ENCODE measurements at regions not wholly inside any gene's neighbourhood (a gene's known extent, or its start where the extent isn't known, plus 50 kb on each side); places are given as distances from the start of the nearest gene placed in this dataset.

DNA sequence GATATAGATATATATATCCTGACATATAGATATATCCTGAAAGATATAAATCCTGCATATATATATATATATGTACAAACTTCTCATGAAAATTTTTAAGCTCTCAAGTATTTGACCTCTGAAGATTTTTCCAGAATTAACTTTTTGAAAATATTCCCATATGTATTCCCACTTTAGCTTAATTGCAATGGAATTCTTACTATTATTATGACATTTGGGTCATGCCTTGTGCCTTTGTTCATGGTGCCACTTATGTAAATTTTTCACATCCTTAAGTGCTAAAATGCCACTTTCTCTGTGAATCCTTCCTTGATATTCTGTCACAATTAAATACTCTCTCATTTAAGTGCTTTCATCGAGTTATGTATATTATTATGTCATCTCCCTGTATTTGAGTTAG is 398.2 kb upstream of the SEL1L start:
- DNase-seq (no peak), ATAC-seq (no peak)
- intact Hi-C loops (cut with DNase I): no loop called here

DNA sequence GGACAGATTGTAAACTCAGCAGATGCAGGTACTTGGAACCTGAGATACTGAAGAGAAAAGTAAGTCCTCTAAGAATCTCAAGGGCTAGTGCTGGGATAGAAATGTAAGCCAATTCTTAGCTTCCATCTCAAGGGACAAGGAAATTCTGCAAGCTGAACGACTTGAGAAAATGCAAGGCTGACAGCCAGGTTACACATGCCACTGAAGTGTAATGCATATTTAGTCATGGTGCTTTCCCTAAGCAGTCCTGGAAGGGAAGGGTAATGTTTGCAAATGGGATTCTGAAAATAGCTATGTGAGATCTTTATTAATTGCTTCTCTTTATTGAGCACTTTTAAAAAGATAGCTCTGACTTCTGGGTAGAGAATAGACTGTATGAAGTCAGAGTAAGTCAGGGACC is 402.7 kb upstream of the SEL1L start:
- no peak for ATAC-seq
- intact Hi-C loops (cut with DNase I): no loop called here

GRCh38 chr14:81936902-81937301 is 403.2 kb upstream of the SEL1L start:
- intact Hi-C loops (cut with DNase I): no loop called here
- ATAC-seq: no peak
- DNase-seq: no peak

More for the DNA sequence above, 402.7 kb upstream of the SEL1L start:
- DNase-seq: no peak

- no peak for DNase-seq
- ATAC-seq: no peak
- intact Hi-C loops (cut with DNase I): no loop called here
Measured at GRCh38 chr14:81938341-81938740, 404.7 kb upstream of the SEL1L start.

- intact Hi-C loops (cut with DNase I): no loop called here
- no peak for DNase-seq
- ATAC-seq: no peak
Measured at GRCh38 chr14:81940651-81941050, 407.0 kb upstream of the SEL1L start.

GRCh38 chr14:81942071-81942470 is 408.4 kb upstream of the SEL1L start:
- intact Hi-C loops (cut with DNase I): no loop called here
- no peak for ATAC-seq
- DNase-seq: no peak

DNA sequence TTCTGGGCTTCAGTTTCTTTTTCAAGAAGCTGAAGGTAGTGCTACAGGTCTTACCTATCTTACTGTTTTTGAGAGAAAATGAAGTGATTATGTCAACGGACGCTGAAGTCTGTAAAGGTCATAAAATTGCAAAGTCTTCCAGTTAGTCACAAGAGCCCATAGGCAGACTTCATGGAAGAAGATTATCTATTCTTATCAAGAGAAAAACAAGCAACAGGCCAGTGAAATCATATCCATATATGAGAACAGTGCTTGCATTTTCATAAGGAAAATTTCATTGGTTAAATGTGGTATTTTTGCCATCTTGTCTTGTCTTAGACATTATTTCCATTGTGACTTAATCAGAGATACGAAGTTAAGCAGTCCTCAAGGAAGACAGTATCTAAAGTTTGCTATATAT is 412.7 kb upstream of the SEL1L start:
- intact Hi-C loops (cut with DNase I): no loop called here
- ATAC-seq: peak in 1 of 2 donors; percentile 43
- DNase-seq: no peak

GRCh38 chr14:81946834-81947798 is 413.5 kb upstream of the SEL1L start:
- intact Hi-C loops (cut with DNase I): no loop called here
- ATAC-seq (peak; percentile 27 to 94), DNase-seq (peak; percentile 19)

- DNase-seq (no peak), ATAC-seq (no peak)
- intact Hi-C loops (cut with DNase I): no loop called here
Measured at GRCh38 chr14:81952917-81953316, 419.3 kb upstream of the SEL1L start.

- no peak for DNase-seq
- no peak for ATAC-seq
- intact Hi-C loops (cut with DNase I): no loop called here
Measured at GRCh38 chr14:81953419-81953818, 419.8 kb upstream of the SEL1L start.

DNA sequence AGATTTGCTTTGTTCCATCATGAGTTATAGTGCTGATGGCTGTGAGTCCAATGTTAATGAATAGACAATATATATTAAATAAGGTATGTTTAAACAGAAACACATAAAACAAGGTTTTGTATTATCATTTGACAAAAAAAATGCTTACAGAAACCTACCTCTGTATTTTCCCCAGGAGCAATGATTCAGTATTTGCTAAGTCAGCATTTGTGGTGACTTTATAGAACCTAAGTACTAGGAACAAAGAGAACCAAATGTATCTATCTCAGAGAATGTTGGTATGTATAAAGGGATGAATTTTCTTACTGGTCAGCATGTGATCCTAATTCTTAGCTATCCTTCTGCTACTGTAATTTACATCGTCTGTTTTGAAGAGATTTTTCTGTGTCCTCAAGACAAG is 421.5 kb upstream of the SEL1L start:
- intact Hi-C loops (cut with DNase I): no loop called here
- DNase-seq: no peak
- no peak for ATAC-seq

- no peak for ATAC-seq
- intact Hi-C loops (cut with DNase I): no loop called here
- no peak for DNase-seq
Measured at GRCh38 chr14:81960781-81961180, 427.1 kb upstream of the SEL1L start.

GRCh38 chr14:81963846-81964245 is 430.2 kb upstream of the SEL1L start:
- intact Hi-C loops (cut with DNase I): no loop called here
- DNase-seq: no peak
- no peak for ATAC-seq

GRCh38 chr14:81970307-81970706 is 436.7 kb upstream of the SEL1L start:
- intact Hi-C loops (cut with DNase I): no loop called here
- ATAC-seq: no peak
- DNase-seq: no peak

- DNase-seq (no peak), ATAC-seq (no peak)
- intact Hi-C loops (cut with DNase I): no loop called here
Measured at GRCh38 chr14:81971911-81972310, 438.3 kb upstream of the SEL1L start.

- ATAC-seq (no peak), DNase-seq (no peak)
- intact Hi-C loops (cut with DNase I): no loop called here
Measured at GRCh38 chr14:81972601-81973000, 438.9 kb upstream of the SEL1L start.

DNA sequence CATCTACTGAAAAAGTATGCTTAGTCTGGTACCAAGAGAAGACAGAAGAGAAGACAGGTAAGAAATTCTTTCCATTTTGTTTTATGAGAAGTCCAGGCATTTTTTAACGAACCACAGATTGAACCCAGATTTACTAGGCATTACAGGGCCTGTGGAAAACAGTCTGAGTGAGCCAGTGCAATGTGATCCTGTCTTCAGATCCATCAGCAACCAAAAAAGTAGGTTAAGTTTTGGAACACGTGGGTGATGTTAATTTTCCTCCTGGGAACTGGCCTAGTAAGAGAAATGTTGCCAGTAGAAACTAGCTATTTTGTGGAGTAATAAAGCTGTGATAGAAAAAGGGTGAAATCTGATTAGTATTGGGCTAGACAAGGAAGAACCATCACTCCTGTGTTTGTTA is 440.9 kb upstream of the SEL1L start:
- DNase-seq: no peak
- no peak for ATAC-seq
- intact Hi-C loops (cut with DNase I): no loop called here

DNA sequence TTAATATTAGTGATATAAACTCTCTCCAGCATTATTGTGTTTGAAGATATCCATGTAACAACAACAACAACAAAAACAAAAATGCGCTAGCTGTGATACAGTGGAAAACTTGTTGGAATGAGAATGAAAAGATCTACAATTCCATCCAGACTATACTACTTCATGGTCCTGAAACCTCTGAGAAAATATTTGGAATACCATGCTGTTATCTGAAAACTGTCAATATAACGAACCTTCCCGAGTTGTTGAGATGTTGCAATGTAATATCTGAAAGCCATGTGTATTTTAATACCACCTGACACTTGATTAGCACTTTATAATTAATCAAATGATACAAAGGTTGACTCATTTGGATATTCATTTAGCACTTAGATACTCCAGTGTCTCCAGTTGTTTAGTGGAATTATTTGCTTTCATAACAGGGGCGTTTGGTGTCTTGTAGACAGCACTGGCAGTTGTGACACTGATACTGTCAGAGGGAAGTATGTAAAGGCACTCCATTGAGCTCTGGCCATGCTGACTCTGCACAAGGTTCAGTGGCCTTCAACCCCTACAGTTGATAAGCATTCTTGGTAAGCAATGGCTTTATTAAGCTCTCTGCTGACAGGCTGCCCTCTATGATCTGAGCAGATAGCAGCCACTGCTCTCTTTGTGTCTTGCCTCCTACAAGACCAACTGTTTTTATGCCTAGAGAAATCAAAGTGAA is 447.1 kb upstream of the SEL1L start:
- intact Hi-C loops (cut with DNase I): no loop called here
- ATAC-seq (no peak), DNase-seq (no peak)

GRCh38 chr14:81981307-81981675 is 447.6 kb upstream of the SEL1L start:
- DNase-seq: no peak
- intact Hi-C loops (cut with DNase I): no loop called here
- ATAC-seq: no peak

GRCh38 chr14:81982046-81982445 is 448.4 kb upstream of the SEL1L start:
- ATAC-seq (no peak), DNase-seq (no peak)
- intact Hi-C loops (cut with DNase I): no loop called here

GRCh38 chr14:81986005-81986404 is 452.4 kb upstream of the SEL1L start:
- intact Hi-C loops (cut with DNase I): no loop called here
- DNase-seq (no peak), ATAC-seq (no peak)

All from left cardiac atrium (tissue), 4 donors.